GM19372 (cell line): ENCODE measurements at regions not wholly inside any gene's neighbourhood (a gene's known extent, or its start where the extent isn't known, plus 50 kb on each side); places are given as distances from the start of the nearest gene placed in this dataset.

Source experiments
- ATAC-seq: cut with Tn5 transposase; IDR thresholded peaks from one replicate; pipeline ENCODE4 v1.9.1; 2021; ENCODE audit warnings: mild to moderate bottlenecking, low read depth, moderate library complexity; ENCODE audit not compliant: unreplicated experiment

DNA sequence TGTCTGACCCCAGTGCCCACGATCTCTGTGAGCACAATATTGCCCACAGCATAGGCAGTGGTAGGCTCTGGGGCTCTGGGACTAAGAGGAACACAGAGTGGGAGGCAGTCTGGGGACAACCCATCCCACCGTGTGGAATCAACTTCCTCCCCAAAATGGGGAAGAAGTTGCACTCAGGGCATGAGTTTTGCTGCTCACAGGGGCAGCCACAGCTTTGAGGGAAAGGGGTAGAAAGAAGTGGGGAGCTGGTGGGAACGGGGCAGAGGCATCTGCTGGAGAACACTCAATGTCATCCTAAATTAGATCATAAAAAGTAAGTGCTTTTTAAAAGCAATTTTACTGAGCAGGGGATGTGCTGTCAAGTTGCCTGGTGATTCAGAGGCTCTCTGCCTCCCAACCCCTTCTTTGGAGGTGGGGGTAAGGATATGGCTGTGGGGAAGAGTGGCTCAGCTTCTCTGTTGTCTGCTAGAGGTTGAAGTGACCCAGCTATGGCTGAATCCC lies 233.8 kb upstream of the NCAM1 start:
- ATAC-seq, result no peak

- no peak for ATAC-seq
Measured at GRCh38 chr11:112728288-112728687, 232.9 kb upstream of the NCAM1 start.

DNA sequence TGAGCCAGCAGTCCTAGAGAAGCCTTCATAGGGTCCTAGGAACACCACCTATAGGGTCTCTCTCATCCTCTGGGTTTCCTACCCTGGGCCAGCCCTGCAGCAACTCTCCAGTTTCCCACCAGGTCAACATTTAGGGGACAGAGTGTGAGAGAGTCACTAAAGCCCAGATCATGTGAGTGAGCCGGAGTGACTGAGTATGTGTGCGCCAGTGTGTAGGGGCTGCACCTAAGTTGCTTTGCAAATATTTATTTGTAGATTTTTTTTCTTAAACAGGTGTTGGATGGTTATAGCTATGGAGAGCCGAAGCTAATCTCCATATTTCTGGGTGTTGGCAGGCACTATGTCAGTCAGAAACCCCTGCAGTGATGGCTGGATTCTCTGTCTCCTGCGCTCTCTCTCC lies 232.5 kb upstream of the NCAM1 start:
- ATAC-seq, result no peak

DNA sequence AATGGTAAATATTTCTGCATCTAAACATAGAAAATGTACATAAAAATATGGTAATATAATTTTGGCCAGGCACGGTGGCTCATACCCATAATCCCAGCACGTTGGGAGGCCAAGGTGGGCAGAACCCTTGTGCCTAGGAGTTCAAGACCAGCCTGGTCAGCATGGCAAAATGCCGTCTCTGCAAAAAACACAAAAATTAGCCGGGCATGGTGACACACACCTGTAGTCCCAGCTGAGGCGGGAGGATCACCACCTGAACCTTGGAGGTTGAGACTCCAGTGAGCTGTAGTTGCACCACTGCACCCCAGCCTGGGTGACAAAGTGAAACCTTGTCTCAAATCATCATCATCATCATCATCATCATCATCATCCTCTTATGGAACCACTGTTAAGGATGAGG lies 230.6 kb upstream of the NCAM1 start:
- no peak for ATAC-seq

DNA sequence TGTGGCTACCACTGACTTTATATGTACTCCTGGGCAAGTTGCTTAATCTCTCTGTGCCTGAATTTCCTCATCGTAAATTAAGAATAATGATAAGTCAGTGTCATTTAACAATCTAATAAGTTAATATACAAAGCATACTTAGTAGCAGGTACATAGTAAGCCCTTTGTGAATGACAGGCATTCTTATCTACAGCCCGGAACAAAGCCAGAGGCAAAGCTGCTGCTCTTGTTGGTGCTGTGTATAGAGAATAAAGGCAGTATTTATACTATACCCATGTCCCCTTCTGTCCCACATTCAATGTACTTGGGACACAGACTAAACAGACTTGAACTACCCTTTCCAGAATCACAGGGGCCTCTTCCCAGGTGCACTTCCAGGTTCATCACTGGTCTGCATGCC lies 229.7 kb upstream of the NCAM1 start:
- ATAC-seq, result no peak

GRCh38 chr11:112732031-112732430 lies 229.2 kb upstream of the NCAM1 start:
- no peak for ATAC-seq

DNA sequence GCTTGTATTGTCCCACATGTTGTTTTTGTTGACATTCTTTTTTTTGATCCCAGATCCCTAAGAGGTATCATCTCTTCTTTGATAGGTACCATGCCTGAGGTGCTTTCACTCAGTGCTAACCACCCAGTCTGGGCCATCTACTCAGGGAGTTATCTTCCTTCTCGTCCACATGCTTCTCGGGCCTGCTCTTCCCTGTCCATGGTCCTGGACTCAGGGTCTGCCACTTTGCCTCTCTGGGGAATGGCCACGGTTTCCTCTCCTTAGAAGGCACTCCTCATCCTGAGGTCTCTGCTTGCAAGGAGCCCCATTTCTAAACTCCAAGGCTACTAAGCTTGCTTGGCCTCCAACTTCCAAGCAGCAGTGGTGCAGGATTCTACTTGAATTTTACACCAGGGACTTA lies 227.0 kb upstream of the NCAM1 start:
- ATAC-seq, result no peak

GRCh38 chr11:112735470-112735869 lies 225.8 kb upstream of the NCAM1 start:
- ATAC-seq, result no peak

DNA sequence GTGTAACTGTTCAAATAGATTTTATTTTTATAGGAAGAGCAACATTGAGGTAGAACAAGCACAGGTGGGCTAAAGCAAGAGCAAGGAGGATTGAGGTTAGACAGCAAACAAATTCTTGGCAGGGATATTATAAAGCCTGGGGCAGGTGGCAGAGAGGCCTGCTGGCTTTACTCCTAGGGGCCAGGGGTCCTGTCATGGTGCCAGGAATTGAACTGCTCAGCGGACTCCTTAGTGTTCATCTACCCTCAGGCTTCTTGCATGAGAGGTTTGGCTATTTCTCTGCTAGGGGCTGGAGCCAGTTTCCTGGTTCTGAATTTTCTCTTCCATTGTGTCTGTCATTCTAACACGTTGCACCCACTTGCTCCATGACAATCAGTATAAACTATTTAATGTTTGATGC lies 217.2 kb upstream of the NCAM1 start:
- ATAC-seq, result no peak

GRCh38 chr11:112745973-112746372 lies 215.2 kb upstream of the NCAM1 start:
- ATAC-seq, result no peak

- no peak for ATAC-seq
Measured at GRCh38 chr11:112748252-112748651, 213.0 kb upstream of the NCAM1 start.

- ATAC-seq, result no peak
Measured at GRCh38 chr11:112748713-112749543, 212.3 kb upstream of the NCAM1 start.

- no peak for ATAC-seq
Measured at GRCh38 chr11:112751329-112751728, 209.9 kb upstream of the NCAM1 start.

GRCh38 chr11:112751772-112752171 lies 209.4 kb upstream of the NCAM1 start:
- no peak for ATAC-seq

GRCh38 chr11:112752563-112752962 lies 208.7 kb upstream of the NCAM1 start:
- no peak for ATAC-seq

- ATAC-seq, result no peak
Measured at GRCh38 chr11:112753706-112754105, 207.5 kb upstream of the NCAM1 start.

DNA sequence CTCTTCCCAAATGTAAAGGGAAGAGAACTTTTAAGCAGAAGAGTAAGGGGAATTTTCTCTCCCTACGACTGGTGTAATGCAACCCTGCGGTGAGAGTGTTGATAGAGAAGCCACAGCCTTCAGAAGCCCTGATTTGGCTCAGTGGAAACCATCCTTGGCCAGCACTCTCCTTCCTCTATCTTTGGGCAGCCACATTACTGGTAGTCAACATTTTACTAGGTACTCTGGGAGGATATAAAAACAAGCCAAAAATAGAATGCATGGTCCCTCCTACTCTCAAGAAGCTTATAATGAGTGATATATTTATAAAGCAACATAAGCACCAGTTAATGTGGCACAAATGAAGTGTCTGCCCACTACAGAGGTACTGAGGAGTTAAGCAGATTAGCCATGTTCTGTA lies 201.8 kb upstream of the NCAM1 start:
- ATAC-seq, result no peak

GRCh38 chr11:112760396-112761059 lies 200.7 kb upstream of the NCAM1 start:
- no peak for ATAC-seq

- no peak for ATAC-seq
Measured at GRCh38 chr11:112761911-112762706, 199.1 kb upstream of the NCAM1 start.

- ATAC-seq, result no peak
Measured at GRCh38 chr11:112762707-112763090, 198.5 kb upstream of the NCAM1 start.

DNA sequence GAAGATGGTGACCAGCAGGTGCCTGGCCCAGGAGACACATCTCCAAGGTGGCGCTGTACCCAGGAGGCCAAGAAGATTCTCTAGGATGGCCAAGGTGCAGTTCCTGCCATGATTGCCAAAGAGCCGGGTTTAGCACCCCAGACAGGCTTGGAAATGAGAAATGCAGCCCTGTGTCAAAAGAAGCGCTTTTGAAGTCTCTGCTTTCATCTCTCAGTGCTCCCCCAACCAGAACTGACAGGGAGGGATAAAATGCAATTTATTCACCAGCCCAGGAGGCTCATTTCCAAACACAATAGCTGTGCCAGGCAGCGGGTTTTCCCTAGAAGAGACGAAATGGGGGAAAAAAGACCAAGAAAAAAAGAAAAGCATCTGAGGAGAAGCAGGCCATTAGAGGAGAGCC lies 195.9 kb upstream of the NCAM1 start:
- no peak for ATAC-seq
